LNCaP clone FGC (cell line): ENCODE measurements at regions not wholly inside any gene's neighbourhood (a gene's known extent, or its start where the extent isn't known, plus 50 kb on each side); places are given as distances from the start of the nearest gene placed in this dataset.

Experiments used
- DNase-seq: peaks from one replicate; pipeline ENCODE4 v3.0.0-alpha.2; 2011; ENCODE audit warnings: low read depth
- H3K4me3 ChIP-seq: 2 replicates; pipeline ENCODE4 v1.5.1; 2011; ENCODE audit warnings: mild to moderate bottlenecking, low read depth, low read length, control low read depth
- CTCF ChIP-seq: IDR thresholded peaks from 2 replicates; pipeline ENCODE4 v1.5.1; 2012; ENCODE audit warnings: mild to moderate bottlenecking; ENCODE audit not compliant: control insufficient read depth, insufficient read depth; ENCODE audit errors: extremely low read depth

- no peak for TF ChIP-seq CTCF
- DNase-seq = no peak
- no peak overlapping the region for H3K4me3 ChIP-seq
These were observed 114.6 kb downstream of the TUSC7 start for GRCh38 chr3:116824208-116824607.

GRCh38 chr3:116833202-116833601 lies 123.6 kb downstream of the TUSC7 start:
- DNase-seq = no peak
- no peak for TF ChIP-seq CTCF
- no peak overlapping the region for H3K4me3 ChIP-seq

- no peak for DNase-seq
- no peak overlapping the region for H3K4me3 ChIP-seq
- no peak for TF ChIP-seq CTCF
These were observed 125.2 kb downstream of the TUSC7 start for GRCh38 chr3:116834816-116835215.

- TF ChIP-seq CTCF = no peak
- no peak for DNase-seq
- H3K4me3 ChIP-seq = no peak overlapping the region
These were observed 126.1 kb downstream of the TUSC7 start for GRCh38 chr3:116835658-116836057.

GRCh38 chr3:116836286-116836685 lies 126.7 kb downstream of the TUSC7 start:
- TF ChIP-seq CTCF = no peak
- no peak overlapping the region for H3K4me3 ChIP-seq
- no peak for DNase-seq

GRCh38 chr3:116837483-116837882 lies 127.9 kb downstream of the TUSC7 start:
- H3K4me3 ChIP-seq = no peak overlapping the region
- TF ChIP-seq CTCF = no peak
- no peak for DNase-seq

- DNase-seq = no peak
- TF ChIP-seq CTCF = no peak
- no peak overlapping the region for H3K4me3 ChIP-seq
These were observed 131.6 kb downstream of the TUSC7 start for GRCh38 chr3:116841003-116841735.
